K562 (cell line): ENCODE measurements at regions not wholly inside any gene's neighbourhood (a gene's known extent, or its start where the extent isn't known, plus 50 kb on each side); places are given as distances from the start of the nearest gene placed in this dataset.

Experiments used
- CBX3 ChIP-seq, 2 experiments: IDR thresholded peaks; 1 replicate in 1 of 2; 2 replicates in 1 of 2; pipeline ENCODE4 v1.6.1; 2012; ENCODE audit warnings: inconsistent platforms in 2 of 2, low read length in 2 of 2, borderline replicate concordance in 1 of 2, control low read depth in 1 of 2
- EP300 ChIP-seq: IDR thresholded peaks from 2 replicates; pipeline ENCODE4 v1.6.1; 2012; ENCODE audit warnings: low read length, improper control_type of control experiment
- MAFF ChIP-seq: IDR thresholded peaks from 2 replicates; pipeline ENCODE4 v1.6.1; 2012; ENCODE audit warnings: low read length, improper control_type of control experiment
- MXI1 ChIP-seq: IDR thresholded peaks from 2 replicates; pipeline ENCODE4 v1.6.1; 2011; ENCODE audit warnings: low read depth, mild to moderate bottlenecking, improper control_type of control experiment, low read length
- POLR2A ChIP-seq: fragments of 450-650 bp; conservative IDR thresholded peaks from 2 replicates; pipeline ENCODE4 v1.6.1; 2016
- SIN3A ChIP-seq, 2 experiments: fragments of 150-350 bp in 1 of 2; IDR thresholded peaks; 2 replicates each; pipeline ENCODE4 v1.6.1; 2011 to 2016; ENCODE audit warnings: borderline replicate concordance in 2 of 2, low read depth in 2 of 2, low read length in 2 of 2, mild to moderate bottlenecking in 2 of 2, moderate library complexity in 2 of 2; ENCODE audit not compliant: control insufficient read depth in 1 of 2
- STAG1 ChIP-seq: sonication (generic); formaldehyde crosslinking; IDR thresholded peaks from 2 replicates; pipeline ENCODE4 v1.5.0; 2020; ENCODE audit warnings: missing genetic modification reagents, borderline replicate concordance
- TBL1XR1 ChIP-seq, 2 experiments: IDR thresholded peaks; 2 replicates each; pipeline ENCODE4 v1.6.1; 2012; ENCODE audit warnings: improper control_type of control experiment in 2 of 2, low read length in 2 of 2, mild to moderate bottlenecking in 1 of 2
- ZNF274 ChIP-seq: IDR thresholded peaks from 2 replicates; pipeline ENCODE4 v1.6.1; 2011; ENCODE audit warnings: low read depth, mild to moderate bottlenecking, low read length, moderate library complexity, borderline replicate concordance

GRCh38 chr3:106097817-106098435, 229.1 kb upstream of the CBLB start:
- no peak for TF ChIP-seq ZNF274
- no peak for TF ChIP-seq CBX3 (IDR thresholded peaks at IDR 0.05; ENCODE audit: borderline replicate concordance in 1 of 2, low read length in 2 of 2)
- no peak for TF ChIP-seq SIN3A (IDR thresholded peaks at IDR 0.05; ENCODE audit: borderline replicate concordance in 2 of 2, control insufficient read depth in 1 of 2, low read depth in 2 of 2, low read length in 2 of 2)
- no peak for TF ChIP-seq TBL1XR1 (IDR thresholded peaks at IDR 0.05; ENCODE audit: low read length in 2 of 2)
- no peak for TF ChIP-seq MXI1
- TF ChIP-seq POLR2A = no peak
- no peak for TF ChIP-seq STAG1 (CRISPR knock-in tag)
- TF ChIP-seq EP300 = no peak
- TF ChIP-seq MAFF = no peak
